ENCODE measurements at regions not wholly inside any gene's neighbourhood (a gene's known extent, or its start where the extent isn't known, plus 50 kb on each side); places are given as distances from the start of the nearest gene placed in this dataset.
"Not testable (repeated sequence)": the region's sequence is repeated elsewhere in the genome, so short reads cannot be mapped to it uniquely, and the experiment has no call there.

GRCh38 chr3:125915792-125916375, 53.1 kb upstream of the ROPN1B start:
- DNase-seq, result peak; percentile 72 to 100 (median 99)

- DNase-seq, result peak in 54 of 56 donors; percentile 73 to 100 (median 97)
These were observed 52.5 kb upstream of the ROPN1B start for GRCh38 chr3:125916376-125916978.

- peak in 34 of 56 donors; percentile 10 to 80 (median 45) for DNase-seq
These were observed 51.9 kb upstream of the ROPN1B start for GRCh38 chr3:125917020-125917549.

- DNase-seq, result not testable (repeated sequence)
These were observed 51.0 kb upstream of the ROPN1B start for GRCh38 chr3:125918024-125918423.

GRCh38 chr3:125918451-125918850, 50.5 kb upstream of the ROPN1B start:
- DNase-seq, result not testable (repeated sequence)

GRCh38 chr3:125918866-125919265, 50.1 kb upstream of the ROPN1B start:
- DNase-seq, result peak in 20 of 56 donors; percentile 2 to 51 (median 24)
